Loucy (cell line): ENCODE measurements at regions not wholly inside any gene's neighbourhood (a gene's known extent, or its start where the extent isn't known, plus 50 kb on each side); places are given as distances from the start of the nearest gene placed in this dataset.

Experiments used
- H2AFZ ChIP-seq: fragments of 200-600 bp; sonication (generic); 2 replicates; pipeline ENCODE4 v1.6.0; 2016; ENCODE audit warnings: antibody characterized with exemption, mild to moderate bottlenecking, low read length, moderate library complexity
- H3F3A ChIP-seq: fragments of 200-600 bp; 2 replicates; pipeline ENCODE4 v1.6.0; 2016; ENCODE audit warnings: antibody characterized with exemption, low read depth, mild to moderate bottlenecking
- H3K27me3 ChIP-seq: fragments of 200-600 bp; sonication (generic); 2 replicates; pipeline ENCODE4 v1.6.1; 2014; ENCODE audit warnings: low read length, mild to moderate bottlenecking; ENCODE audit not compliant: insufficient read depth, poor library complexity, severe bottlenecking
- H3K36me3 ChIP-seq: fragments of 200-600 bp; sonication (generic); 2 replicates; pipeline ENCODE4 v1.6.1; 2016; ENCODE audit warnings: low read length; ENCODE audit not compliant: insufficient read depth
- H3K4me1 ChIP-seq: fragments of 200-600 bp; sonication (generic); 2 replicates; pipeline ENCODE4 v1.5.1; 2014; ENCODE audit warnings: low read length, mild to moderate bottlenecking; ENCODE audit not compliant: insufficient read depth, poor library complexity, severe bottlenecking
- H3K4me2 ChIP-seq: fragments of 200-600 bp; sonication (generic); 2 replicates; pipeline ENCODE4 v1.6.0; 2014; ENCODE audit warnings: antibody characterized with exemption, low read length, low read depth, mild to moderate bottlenecking; ENCODE audit not compliant: poor library complexity, severe bottlenecking
- H3K4me3 ChIP-seq: fragments of 200-600 bp; sonication (generic); 2 replicates; pipeline ENCODE4 v1.5.1; 2014; ENCODE audit warnings: low read length, mild to moderate bottlenecking, mixed read lengths; ENCODE audit not compliant: poor library complexity, severe bottlenecking
- H3K79me2 ChIP-seq: fragments of 200-600 bp; sonication (generic); 2 replicates; pipeline ENCODE4 v1.6.1; 2014; ENCODE audit warnings: low read length; ENCODE audit not compliant: insufficient read depth
- H3K9ac ChIP-seq: fragments of 200-600 bp; sonication (generic); 2 replicates; pipeline ENCODE4 v1.6.0; 2014; ENCODE audit warnings: mild to moderate bottlenecking, low read depth, low read length, moderate library complexity; ENCODE audit not compliant: poor library complexity, severe bottlenecking
- H3K9me2 ChIP-seq: fragments of 200-600 bp; sonication (generic); replicated peaks from 2 replicates; pipeline ENCODE4 v1.6.1; 2016; ENCODE audit warnings: low read depth, low read length, mixed read lengths
- H3K9me3 ChIP-seq: fragments of 200-600 bp; sonication (generic); 2 replicates; pipeline ENCODE4 v1.6.1; 2014; ENCODE audit warnings: mild to moderate bottlenecking, antibody characterized with exemption, low read length, low read depth; ENCODE audit not compliant: insufficient read depth
- H4K20me1 ChIP-seq: fragments of 200-600 bp; sonication (generic); 2 replicates; pipeline ENCODE4 v1.6.0; 2014; ENCODE audit warnings: antibody characterized with exemption, low read length, mild to moderate bottlenecking; ENCODE audit not compliant: insufficient read depth, poor library complexity, severe bottlenecking
- EZH2phosphoT487 ChIP-seq: fragments of 200-600 bp; IDR thresholded peaks from 2 replicates; pipeline ENCODE4 v1.6.1; 2018; ENCODE audit warnings: antibody characterized with exemption, mild to moderate bottlenecking, moderate library complexity, borderline replicate concordance
- TF ChIP-seq, protein P1 (sequence below): fragments of 200-600 bp; sonication (generic); conservative IDR thresholded peaks from 2 replicates; pipeline ENCODE4 v1.5.1; 2014; ENCODE audit warnings: mild to moderate bottlenecking, antibody characterized with exemption, low read length

DNA sequence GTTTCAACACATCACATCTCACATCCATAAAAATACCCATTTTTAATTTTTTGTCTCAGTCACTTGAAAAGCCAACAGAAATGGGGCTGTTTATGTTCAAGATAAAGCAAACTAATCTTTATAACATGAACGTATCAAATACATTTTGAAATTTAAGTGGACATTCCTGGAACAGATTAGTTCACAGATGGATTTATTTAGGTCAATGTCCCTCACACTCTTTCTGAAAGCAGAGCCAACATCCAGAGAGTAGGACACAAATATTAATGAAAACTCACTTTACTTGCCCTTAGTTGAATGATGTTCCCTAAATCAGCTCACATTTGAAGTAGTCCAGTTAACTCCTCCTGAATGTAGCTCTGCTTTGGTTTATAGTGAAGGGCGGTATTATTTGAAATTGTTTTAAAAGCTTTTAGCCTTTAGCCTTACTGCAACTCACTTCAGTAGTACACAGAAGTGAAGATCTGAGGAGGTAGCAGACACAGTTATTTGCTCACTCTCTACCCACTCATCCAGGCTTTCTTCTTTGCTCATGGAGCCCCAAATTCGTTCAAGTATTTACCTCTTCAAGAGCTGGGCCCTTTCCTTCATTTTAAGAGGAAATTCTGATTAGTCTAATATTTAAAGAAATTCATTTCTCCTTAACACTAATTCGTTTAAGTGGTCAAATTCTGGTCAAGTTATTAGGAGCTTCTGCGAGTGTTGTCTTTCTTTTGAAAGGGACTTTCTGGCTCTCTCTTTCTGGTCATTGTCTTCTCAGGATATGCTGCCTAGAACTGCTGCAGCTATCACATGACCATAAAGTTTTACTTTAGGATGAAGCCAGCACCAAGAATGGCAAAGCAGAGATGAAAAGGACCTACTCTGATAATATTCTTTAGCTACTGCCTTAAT, 180.6 kb upstream of the AGR3 start:
- H3K27me3 ChIP-seq, result no peaks in the 10 kb centered on the region
- TF ChIP-seq, protein P1, sequence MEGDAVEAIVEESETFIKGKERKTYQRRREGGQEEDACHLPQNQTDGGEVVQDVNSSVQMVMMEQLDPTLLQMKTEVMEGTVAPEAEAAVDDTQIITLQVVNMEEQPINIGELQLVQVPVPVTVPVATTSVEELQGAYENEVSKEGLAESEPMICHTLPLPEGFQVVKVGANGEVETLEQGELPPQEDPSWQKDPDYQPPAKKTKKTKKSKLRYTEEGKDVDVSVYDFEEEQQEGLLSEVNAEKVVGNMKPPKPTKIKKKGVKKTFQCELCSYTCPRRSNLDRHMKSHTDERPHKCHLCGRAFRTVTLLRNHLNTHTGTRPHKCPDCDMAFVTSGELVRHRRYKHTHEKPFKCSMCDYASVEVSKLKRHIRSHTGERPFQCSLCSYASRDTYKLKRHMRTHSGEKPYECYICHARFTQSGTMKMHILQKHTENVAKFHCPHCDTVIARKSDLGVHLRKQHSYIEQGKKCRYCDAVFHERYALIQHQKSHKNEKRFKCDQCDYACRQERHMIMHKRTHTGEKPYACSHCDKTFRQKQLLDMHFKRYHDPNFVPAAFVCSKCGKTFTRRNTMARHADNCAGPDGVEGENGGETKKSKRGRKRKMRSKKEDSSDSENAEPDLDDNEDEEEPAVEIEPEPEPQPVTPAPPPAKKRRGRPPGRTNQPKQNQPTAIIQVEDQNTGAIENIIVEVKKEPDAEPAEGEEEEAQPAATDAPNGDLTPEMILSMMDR, result no peak
- no peak for TF ChIP-seq EZH2phosphoT487
- peak overlapping the region; percentile 38 for H2AFZ ChIP-seq
- H4K20me1 ChIP-seq, result no peaks in the 10 kb centered on the region
- peak overlapping the region; percentile 25 for H3K9ac ChIP-seq
- no peak overlapping the region for H3K4me3 ChIP-seq
- H3K79me2 ChIP-seq, result no peaks in the 10 kb centered on the region
- H3K9me3 ChIP-seq, result no peaks in the 10 kb centered on the region
- H3F3A ChIP-seq, result no peaks in the 10 kb centered on the region
- H3K4me1 ChIP-seq, result peaks cover 37% of the 10 kb centered on the region
- no peaks in the 10 kb centered on the region for H3K36me3 ChIP-seq
- H3K9me2 ChIP-seq, result no peaks in the 10 kb centered on the region
- no peak overlapping the region for H3K4me2 ChIP-seq

DNA sequence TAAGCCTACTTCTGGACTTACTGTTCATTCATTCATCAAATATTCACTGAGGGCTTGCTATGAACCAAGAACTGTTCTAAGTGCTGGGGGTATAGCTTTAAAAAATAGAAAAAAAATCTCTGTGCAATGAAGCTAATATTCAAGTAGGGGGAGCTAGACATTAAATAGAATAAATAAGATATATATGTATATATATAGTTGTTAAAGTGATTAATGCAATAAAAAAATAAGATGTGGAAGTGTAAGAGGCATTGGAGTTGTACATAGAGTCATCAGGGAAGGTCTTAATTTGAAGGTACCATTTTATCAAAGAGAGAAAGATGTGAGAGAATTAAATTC, 181.2 kb upstream of the AGR3 start:
- Histone ChIP-seq H2AFZ (peak overlapping the region; percentile 38), H3K27me3 (no peaks in the 10 kb centered on the region), H3K79me2 (no peaks in the 10 kb centered on the region), H3K4me2 (no peak overlapping the region), H3F3A (no peaks in the 10 kb centered on the region), H3K4me3 (no peak overlapping the region), H3K9me3 (no peaks in the 10 kb centered on the region), H3K4me1 (peaks cover 31% of the 10 kb centered on the region), H3K9me2 (no peaks in the 10 kb centered on the region), H4K20me1 (no peaks in the 10 kb centered on the region), H3K9ac (peak overlapping the region; percentile 25), H3K36me3 (no peaks in the 10 kb centered on the region)
- TF ChIP-seq EZH2phosphoT487, result no peak
- TF ChIP-seq, protein P1, result peak; percentile 42

DNA sequence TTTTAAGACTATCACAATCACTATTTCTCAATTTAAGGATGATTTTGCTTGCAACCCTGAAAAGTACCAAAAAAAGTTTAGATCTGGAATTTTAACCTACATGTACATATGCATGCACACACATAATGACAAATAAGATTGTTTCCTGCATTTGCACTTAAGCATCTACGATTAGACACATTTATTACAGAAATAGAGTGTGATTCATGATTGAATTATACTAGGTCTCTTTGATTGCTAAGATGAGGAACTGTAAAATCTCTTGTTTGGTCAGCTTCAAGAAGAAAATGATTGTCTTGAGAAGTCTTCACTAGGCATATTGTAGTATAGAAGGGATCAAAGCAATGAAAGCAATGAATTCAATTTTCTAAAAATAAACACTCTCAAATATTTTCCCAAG, 185.9 kb upstream of the AGR3 start:
- Histone ChIP-seq H3K9me2 (no peaks in the 10 kb centered on the region), H3F3A (no peaks in the 10 kb centered on the region), H3K79me2 (no peaks in the 10 kb centered on the region), H3K27me3 (no peaks in the 10 kb centered on the region), H3K9me3 (no peaks in the 10 kb centered on the region), H3K4me3 (no peak overlapping the region), H3K9ac (no peak overlapping the region), H2AFZ (no peak overlapping the region), H3K4me2 (no peak overlapping the region), H4K20me1 (no peaks in the 10 kb centered on the region), H3K4me1 (peaks cover 2% of the 10 kb centered on the region), H3K36me3 (no peaks in the 10 kb centered on the region)
- no peak for TF ChIP-seq EZH2phosphoT487

DNA sequence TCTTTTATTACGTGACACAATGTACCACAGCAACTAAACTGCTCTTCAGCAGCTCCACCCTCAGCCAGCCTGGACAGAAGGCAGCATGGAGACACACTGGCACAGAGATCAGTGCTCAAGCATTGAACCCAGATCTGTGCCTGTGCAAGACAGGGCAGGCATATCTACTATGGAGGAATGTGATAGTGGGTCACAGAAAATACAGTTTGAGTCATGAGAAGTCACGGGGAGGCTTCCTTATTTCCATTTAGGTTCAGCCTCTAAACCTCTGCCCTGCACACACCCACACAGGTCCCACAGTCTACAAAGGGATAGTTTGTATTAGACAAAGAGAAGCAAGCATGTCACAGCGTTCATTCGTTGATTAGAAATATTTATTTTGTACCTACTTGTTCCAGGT, 187.4 kb upstream of the AGR3 start:
- Histone ChIP-seq H3K9me3 (no peaks in the 10 kb centered on the region), H3K4me2 (no peak overlapping the region), H3K9ac (no peak overlapping the region), H3K4me1 (no peaks in the 10 kb centered on the region), H3K27me3 (no peaks in the 10 kb centered on the region), H3F3A (no peaks in the 10 kb centered on the region), H3K9me2 (no peaks in the 10 kb centered on the region), H3K36me3 (no peaks in the 10 kb centered on the region), H2AFZ (no peak overlapping the region), H3K4me3 (no peak overlapping the region), H4K20me1 (no peaks in the 10 kb centered on the region), H3K79me2 (no peaks in the 10 kb centered on the region)
- TF ChIP-seq, protein P1, result no peak
- no peak for TF ChIP-seq EZH2phosphoT487
